H1 (cell line): ENCODE measurements at regions not wholly inside any gene's neighbourhood (a gene's known extent, or its start where the extent isn't known, plus 50 kb on each side); places are given as distances from the start of the nearest gene placed in this dataset.

Experiments
- CTCF ChIA-PET: fragments of 300-600 bp; sonication (Branson Sonifier 250); formaldehyde crosslinking; loops from one replicate; lab custom pipeline; 2021; ENCODE audit not compliant: partially characterized antibody; lab: Charles Lee
- POLR2A ChIA-PET: fragments of 300-600 bp; sonication (Branson Sonifier 250); formaldehyde crosslinking; loops from one replicate; lab custom pipeline; 2021; ENCODE audit warnings: inconsistent platforms; ENCODE audit not compliant: partially characterized antibody; lab: Charles Lee
- DNase-seq, 2 experiments: peaks; one replicate each; pipeline versions ENCODE4 v3.0.0 to v3.0.0-alpha.2; 2010 to 2022; ENCODE audit warnings: low spot score in 2 of 2, low read depth in 1 of 2, mixed read lengths in 1 of 2
- FAIRE-seq: peaks from 2 replicates; lab custom pipeline; 2011; peaks lifted over from hg19 to GRCh38; lab: Jason Lieb, UNC
- H2AFZ ChIP-seq: 2 replicates; pipeline ENCODE4 v1.8.1; 2012; ENCODE audit warnings: low read length, inconsistent platforms
- H2AK5ac ChIP-seq: 2 replicates; pipeline ENCODE4 v1.6.1; 2013; ENCODE audit warnings: low read depth, low read length
- H2BK120ac ChIP-seq: replicated peaks from 2 replicates; pipeline ENCODE3; 2013; ENCODE audit warnings: low read depth, low read length, inconsistent platforms
- H2BK12ac ChIP-seq: 2 replicates; pipeline ENCODE4 v1.6.1; 2013; ENCODE audit warnings: low read depth, low read length
- H2BK15ac ChIP-seq: 2 replicates; pipeline ENCODE4 v1.6.1; 2013; ENCODE audit warnings: low read length
- H2BK20ac ChIP-seq: 2 replicates; pipeline ENCODE4 v1.6.1; 2013; ENCODE audit warnings: low read length
- H2BK5ac ChIP-seq: 2 replicates; pipeline ENCODE4 v1.6.1; 2013; ENCODE audit warnings: low read depth, low read length
- H3K14ac ChIP-seq: 2 replicates; pipeline ENCODE4 v1.6.1; 2013; ENCODE audit warnings: inconsistent platforms; ENCODE audit not compliant: insufficient read length
- H3K18ac ChIP-seq: 2 replicates; pipeline ENCODE4 v1.6.1; 2013; ENCODE audit warnings: low read length; ENCODE audit errors: extremely low read depth
- H3K23ac ChIP-seq: 2 replicates; pipeline ENCODE4 v1.6.1; 2013; ENCODE audit warnings: inconsistent platforms; ENCODE audit not compliant: insufficient read length
- H3K23me2 ChIP-seq: 2 replicates; pipeline ENCODE4 v1.6.1; 2013; ENCODE audit warnings: low read depth, low read length
- H3K27ac ChIP-seq: 2 replicates; pipeline ENCODE4 v1.6.1; 2011; ENCODE audit warnings: low read depth, low read length, inconsistent platforms
- H3K27me3 ChIP-seq, 4 experiments: replicated peaks in 1 of 4; 1 replicate in 1 of 4; 2 replicates in 3 of 4; pipeline versions ENCODE4 v1.6.1 to v1.8.1; 2011 to 2013; ENCODE audit warnings: low read length in 3 of 4, mild to moderate bottlenecking in 3 of 4, inconsistent platforms in 2 of 4, mixed read lengths in 2 of 4, moderate library complexity in 1 of 4; ENCODE audit not compliant: control insufficient read depth in 3 of 4, insufficient read depth in 3 of 4; ENCODE audit errors: extremely low read depth in 1 of 4
- H3K36me3 ChIP-seq, 4 experiments: 2 replicates each; pipeline versions ENCODE4 v1.6.1 to v1.8.1; 2011 to 2013; ENCODE audit warnings: mild to moderate bottlenecking in 4 of 4, low read length in 3 of 4, moderate library complexity in 2 of 4, control low read depth in 1 of 4, inconsistent platforms in 1 of 4; ENCODE audit not compliant: insufficient read depth in 4 of 4, control insufficient read depth in 2 of 4
- H3K4ac ChIP-seq: replicated peaks from 2 replicates; pipeline ENCODE3; 2013; ENCODE audit warnings: low read length, low read depth, mixed read lengths, inconsistent platforms; ENCODE audit not compliant: insufficient read length
- H3K4me1 ChIP-seq, 4 experiments: replicated peaks in 1 of 4; 1 replicate in 1 of 4; 2 replicates in 3 of 4; pipeline versions ENCODE4 v1.6.1 to v1.8.1; 2011 to 2013; ENCODE audit warnings: low read length in 3 of 4, inconsistent platforms in 2 of 4, mixed read lengths in 1 of 4; ENCODE audit not compliant: insufficient read depth in 4 of 4, control insufficient read depth in 3 of 4
- H3K4me2 ChIP-seq, 2 experiments: 2 replicates each; pipeline versions ENCODE4 v1.6.1 to v1.8.1; 2011 to 2013; ENCODE audit warnings: low read depth in 2 of 2, low read length in 2 of 2, control low read depth in 1 of 2, inconsistent platforms in 1 of 2, mild to moderate bottlenecking in 1 of 2; ENCODE audit not compliant: insufficient read depth in 1 of 2
- H3K4me3 ChIP-seq, 4 experiments: fragments of 200-600, 300-600 bp in 1 of 4; sonication (generic), shearing (Covaris generic), sonication (Bioruptor Twin) in 1 of 4; 2 replicates each; pipeline versions ENCODE4 v1.5.1 to v1.8.1; 2011 to 2016; ENCODE audit warnings: low read length in 4 of 4, low read depth in 3 of 4, control low read depth in 2 of 4, inconsistent platforms in 2 of 4, mild to moderate bottlenecking in 2 of 4, mixed read lengths in 1 of 4, moderate library complexity in 1 of 4; ENCODE audit not compliant: insufficient read depth in 2 of 4; ENCODE audit errors: extremely low read depth in 1 of 4
- H3K56ac ChIP-seq: replicated peaks from 2 replicates; pipeline ENCODE3; 2013; ENCODE audit warnings: low read depth, mild to moderate bottlenecking, mixed read lengths, low read length, inconsistent platforms; ENCODE audit not compliant: insufficient read length
- H3K79me1 ChIP-seq: 2 replicates; pipeline ENCODE4 v1.6.1; 2013; ENCODE audit warnings: low read depth, low read length, control low read depth
- H3K79me2 ChIP-seq, 2 experiments: 2 replicates each; pipeline versions ENCODE4 v1.6.1 to v1.8.1; 2012 to 2013; ENCODE audit warnings: low read length in 2 of 2, mild to moderate bottlenecking in 2 of 2, inconsistent platforms in 1 of 2; ENCODE audit not compliant: insufficient read depth in 2 of 2, control insufficient read depth in 1 of 2
- H3K9ac ChIP-seq, 4 experiments: replicated peaks in 1 of 4; 1 replicate in 1 of 4; 2 replicates in 3 of 4; pipeline versions ENCODE4 v1.6.1 to v1.8.1; 2011 to 2013; ENCODE audit warnings: low read depth in 3 of 4, low read length in 3 of 4, control low read depth in 2 of 4, mild to moderate bottlenecking in 2 of 4, moderate library complexity in 2 of 4, inconsistent platforms in 1 of 4; ENCODE audit errors: extremely low read depth in 1 of 4
- H3K9me3 ChIP-seq, 2 experiments: 2 replicates each; pipeline versions ENCODE4 v1.6.1 to v1.8.1; 2012 to 2013; ENCODE audit warnings: mild to moderate bottlenecking in 2 of 2, moderate library complexity in 2 of 2, control low read depth in 1 of 2, inconsistent platforms in 1 of 2, low read depth in 1 of 2, low read length in 1 of 2, mixed read lengths in 1 of 2; ENCODE audit not compliant: insufficient read depth in 2 of 2
- H4K20me1 ChIP-seq, 2 experiments: replicated peaks in 1 of 2; 2 replicates each; pipeline versions ENCODE3 to v1.8.1; 2011 to 2013; ENCODE audit warnings: inconsistent platforms in 2 of 2, low read length in 2 of 2, mild to moderate bottlenecking in 1 of 2; ENCODE audit not compliant: insufficient read depth in 2 of 2, control insufficient read depth in 1 of 2
- H4K5ac ChIP-seq: 2 replicates; pipeline ENCODE4 v1.6.1; 2013; ENCODE audit warnings: low read length, low read depth, mixed read lengths, inconsistent platforms; ENCODE audit not compliant: insufficient read length
- H4K8ac ChIP-seq: 2 replicates; pipeline ENCODE4 v1.8.0; 2013; ENCODE audit warnings: mild to moderate bottlenecking, moderate library complexity, low read length, inconsistent platforms; ENCODE audit not compliant: insufficient read depth; ENCODE audit errors: extremely low read depth
- H4K91ac ChIP-seq: replicated peaks from 2 replicates; pipeline ENCODE3; 2013; ENCODE audit warnings: low read length, mixed read lengths, inconsistent platforms; ENCODE audit not compliant: insufficient read length
- ASH2L ChIP-seq: fragments of 200-600, 300-600 bp; sonication (generic); IDR thresholded peaks from one replicate; pipeline ENCODE4 v1.7.1; 2017; ENCODE audit warnings: low read length
- CHD2 ChIP-seq: IDR thresholded peaks from 2 replicates; pipeline ENCODE4 v1.6.1; 2012; ENCODE audit warnings: low read length, improper control_type of control experiment
- EZH2 ChIP-seq: fragments of 200-600 bp; sonication (generic); IDR thresholded peaks from 2 replicates; pipeline ENCODE4 v1.7.1; 2012; ENCODE audit warnings: low read depth, mild to moderate bottlenecking, moderate library complexity, low read length, inconsistent platforms; ENCODE audit not compliant: severe bottlenecking
- KDM1A ChIP-seq: fragments of 200-600, 300-600 bp; sonication (generic); IDR thresholded peaks from 2 replicates; pipeline ENCODE4 v1.7.1; 2016; ENCODE audit warnings: mild to moderate bottlenecking, low read length, borderline replicate concordance
- NANOG ChIP-seq: IDR thresholded peaks from 2 replicates; pipeline ENCODE4 v1.6.1; 2011; ENCODE audit warnings: low read length, low read depth, mild to moderate bottlenecking, inconsistent platforms; ENCODE audit not compliant: insufficient read depth, poor library complexity, severe bottlenecking
- RBBP5 ChIP-seq: IDR thresholded peaks from 2 replicates; pipeline ENCODE4 v1.7.1; 2012; ENCODE audit warnings: low read depth, mild to moderate bottlenecking, inconsistent platforms, low read length, moderate library complexity, borderline replicate concordance
- ZNF274 ChIP-seq: IDR thresholded peaks from 2 replicates; pipeline ENCODE4 v1.7.0; 2012; ENCODE audit warnings: low read length, borderline replicate concordance; ENCODE audit errors: extremely low read depth
- WGBS, 2 experiments: shearing (Covaris generic) in 1 of 2; methylation state at CpG; one replicate each; pipeline versions ENCODE4 v1.1.6 to v1.1.7; 2013 to 2015; ENCODE audit warnings: low lambda C conversion rate in 2 of 2, mixed read lengths in 2 of 2, inconsistent platforms in 1 of 2, low coverage in 1 of 2, missing lambda C conversion rate in 1 of 2; ENCODE audit not compliant: insufficient replicate concordance in 2 of 2, insufficient coverage in 1 of 2, insufficient read length in 1 of 2; ENCODE audit errors: extremely low coverage in 1 of 2, missing lambda C conversion rate in 1 of 2; 5-methylcytosine and 5-hydroxymethylcytosine counted together
- TF ChIP-seq, protein P1 (sequence below), 3 experiments: IDR thresholded peaks; 1 replicate in 2 of 3; 2 replicates in 1 of 3; pipeline versions ENCODE4 v1.5.1 to v1.6.1; 2011; ENCODE audit warnings: low read length in 3 of 3, mild to moderate bottlenecking in 3 of 3, inconsistent platforms in 2 of 3, low read depth in 1 of 3, moderate library complexity in 1 of 3; ENCODE audit not compliant: insufficient read depth in 1 of 3; ENCODE audit errors: control extremely low read depth in 1 of 3

GRCh38 chr10:131638880-131639278, 261.9 kb upstream of the PPP2R2D start:
- H3K4me2 ChIP-seq, result no peak overlapping the region
- H3K56ac ChIP-seq, result no peak overlapping the region
- H3K27ac ChIP-seq, result no peak overlapping the region
- H4K8ac ChIP-seq, result peak overlapping the region; percentile 14; the same call in 1 of the 2 replicates
- POLR2A ChIA-PET, result no interaction called here
- 88% methylated on average over 4 of the region's 4 CpGs; no CpG with 5 or more reads in 1 of the 2 experiments for WGBS, 2 experiments
- H2AFZ ChIP-seq, result no peak overlapping the region
- H4K5ac ChIP-seq, result no peak overlapping the region
- no peaks in the 10 kb centered on the region for H3K9me3 ChIP-seq
- H3K79me1 ChIP-seq, result no peaks in the 10 kb centered on the region
- no peak overlapping the region; the same call in 1 of the 2 replicates for H2BK12ac ChIP-seq
- CTCF ChIA-PET, result interaction anchor here (0.6 kb wide), 1 partner anchor 257 kb away, joined by 3 read pairs; no protein-coding TSS in a partner anchor
- H3K9ac ChIP-seq, result no peak overlapping the region
- H3K79me2 ChIP-seq, result no peaks in the 10 kb centered on the region
- H3K23me2 ChIP-seq, result no peaks in the 10 kb centered on the region
- no peak overlapping the region for H2BK15ac ChIP-seq
- H3K23ac ChIP-seq, result no peak overlapping the region
- H3K27me3 ChIP-seq, result no peaks in the 10 kb centered on the region
- FAIRE-seq (no peak), DNase-seq (no peak)
- no peak overlapping the region for H3K4ac ChIP-seq
- H3K18ac ChIP-seq, result no peak overlapping the region
- no peaks in the 10 kb centered on the region for H3K36me3 ChIP-seq
- no peak overlapping the region for H2AK5ac ChIP-seq
- no peak overlapping the region for H2BK120ac ChIP-seq
- no peaks in the 10 kb centered on the region for H4K20me1 ChIP-seq
- peaks cover 0 to 4% (median 0%) of the 10 kb centered on the region in 4 experiments; a peak in 2 of 7 replicates for H3K4me1 ChIP-seq
- no peak overlapping the region for H2BK5ac ChIP-seq
- H3K4me3 ChIP-seq, result no peak overlapping the region
- H3K14ac ChIP-seq, result no peak overlapping the region
- H2BK20ac ChIP-seq, result no peak overlapping the region
- no peak overlapping the region for H4K91ac ChIP-seq
- TF ChIP-seq CHD2 (no peak), RBBP5 (no peak), ASH2L (no peak), ZNF274 (no peak), EZH2 (no peak), NANOG (no peak), KDM1A (no peak)
- TF ChIP-seq, protein P1, sequence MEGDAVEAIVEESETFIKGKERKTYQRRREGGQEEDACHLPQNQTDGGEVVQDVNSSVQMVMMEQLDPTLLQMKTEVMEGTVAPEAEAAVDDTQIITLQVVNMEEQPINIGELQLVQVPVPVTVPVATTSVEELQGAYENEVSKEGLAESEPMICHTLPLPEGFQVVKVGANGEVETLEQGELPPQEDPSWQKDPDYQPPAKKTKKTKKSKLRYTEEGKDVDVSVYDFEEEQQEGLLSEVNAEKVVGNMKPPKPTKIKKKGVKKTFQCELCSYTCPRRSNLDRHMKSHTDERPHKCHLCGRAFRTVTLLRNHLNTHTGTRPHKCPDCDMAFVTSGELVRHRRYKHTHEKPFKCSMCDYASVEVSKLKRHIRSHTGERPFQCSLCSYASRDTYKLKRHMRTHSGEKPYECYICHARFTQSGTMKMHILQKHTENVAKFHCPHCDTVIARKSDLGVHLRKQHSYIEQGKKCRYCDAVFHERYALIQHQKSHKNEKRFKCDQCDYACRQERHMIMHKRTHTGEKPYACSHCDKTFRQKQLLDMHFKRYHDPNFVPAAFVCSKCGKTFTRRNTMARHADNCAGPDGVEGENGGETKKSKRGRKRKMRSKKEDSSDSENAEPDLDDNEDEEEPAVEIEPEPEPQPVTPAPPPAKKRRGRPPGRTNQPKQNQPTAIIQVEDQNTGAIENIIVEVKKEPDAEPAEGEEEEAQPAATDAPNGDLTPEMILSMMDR (IDR thresholded peaks at IDR 0.05; ENCODE audit: control extremely low read depth in 1 of 3, insufficient read depth in 1 of 3, low read depth in 1 of 3, low read length in 3 of 3), result no peak
